ENCODE measurements at regions not wholly inside any gene's neighbourhood (a gene's known extent, or its start where the extent isn't known, plus 50 kb on each side); places are given as distances from the start of the nearest gene placed in this dataset.

GRCh38 chr4:135934026-135934425, 1598.3 kb downstream of the PCDH18 start (continued):
- TF ChIP-seq, protein P1, sequence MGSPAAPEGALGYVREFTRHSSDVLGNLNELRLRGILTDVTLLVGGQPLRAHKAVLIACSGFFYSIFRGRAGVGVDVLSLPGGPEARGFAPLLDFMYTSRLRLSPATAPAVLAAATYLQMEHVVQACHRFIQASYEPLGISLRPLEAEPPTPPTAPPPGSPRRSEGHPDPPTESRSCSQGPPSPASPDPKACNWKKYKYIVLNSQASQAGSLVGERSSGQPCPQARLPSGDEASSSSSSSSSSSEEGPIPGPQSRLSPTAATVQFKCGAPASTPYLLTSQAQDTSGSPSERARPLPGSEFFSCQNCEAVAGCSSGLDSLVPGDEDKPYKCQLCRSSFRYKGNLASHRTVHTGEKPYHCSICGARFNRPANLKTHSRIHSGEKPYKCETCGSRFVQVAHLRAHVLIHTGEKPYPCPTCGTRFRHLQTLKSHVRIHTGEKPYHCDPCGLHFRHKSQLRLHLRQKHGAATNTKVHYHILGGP (tag by site-specific recombination; IDR thresholded peaks at IDR 0.05): no peak
- TF ChIP-seq ZFP3 (tag by site-specific recombination; IDR thresholded peaks at IDR 0.05; ENCODE audit: low read depth) (no peak), MZF1 (tag by site-specific recombination; IDR thresholded peaks at IDR 0.05; ENCODE audit: borderline replicate concordance) (no peak), ZSCAN16 (tag by site-specific recombination; IDR thresholded peaks at IDR 0.05) (no peak), ZNF2 (tag by site-specific recombination; IDR thresholded peaks at IDR 0.05) (no peak), GFI1B (tag by site-specific recombination; IDR thresholded peaks at IDR 0.05) (no peak), ZNF558 (tag by site-specific recombination; IDR thresholded peaks at IDR 0.05) (no peak), ZNF658 (tag by site-specific recombination; IDR thresholded peaks at IDR 0.05) (no peak), ZNF221 (tag by site-specific recombination; IDR thresholded peaks at IDR 0.05; ENCODE audit: borderline replicate concordance) (no peak), ZBTB1 (tag by site-specific recombination; IDR thresholded peaks at IDR 0.05) (no peak), ZNF639 (tag by site-specific recombination; IDR thresholded peaks at IDR 0.05) (no peak), ZBTB7A (tag by site-specific recombination; IDR thresholded peaks at IDR 0.05; ENCODE audit: low read depth) (no peak), GLI4 (tag by site-specific recombination; IDR thresholded peaks at IDR 0.05) (no peak)

- ChIA-PET POLR2A (no interaction called here), CTCF (no interaction called here)
- TF ChIP-seq ZNF664 (tag by site-specific recombination; IDR thresholded peaks at IDR 0.05) (no peak), ZNF292 (tag by site-specific recombination; IDR thresholded peaks at IDR 0.05; ENCODE audit: borderline replicate concordance, low read depth) (no peak), SP2 (tag by site-specific recombination; IDR thresholded peaks at IDR 0.05) (no peak), ZNF391 (tag by site-specific recombination; IDR thresholded peaks at IDR 0.05; ENCODE audit: borderline replicate concordance, low read depth) (no peak), KLF1 (tag by site-specific recombination; IDR thresholded peaks at IDR 0.05) (no peak), ZNF223 (tag by site-specific recombination; IDR thresholded peaks at IDR 0.05) (no peak), ZNF623 (tag by site-specific recombination; IDR thresholded peaks at IDR 0.05) (no peak), PATZ1 (tag by site-specific recombination; IDR thresholded peaks at IDR 0.05) (no peak), ZBTB10 (tag by site-specific recombination; IDR thresholded peaks at IDR 0.05) (no peak), ZNF558 (tag by site-specific recombination; IDR thresholded peaks at IDR 0.05) (no peak), ZNF501 (tag by site-specific recombination; IDR thresholded peaks at IDR 0.05) (no peak), ZSCAN4 (tag by site-specific recombination; IDR thresholded peaks at IDR 0.05) (no peak)
- Histone ChIP-seq H3K4me3 (ENCODE audit: low read depth, low read length) (no peak overlapping the region), H3K4me1 (ENCODE audit: control insufficient read depth, insufficient read depth, low read length) (no peaks in the 10 kb centered on the region), H3K9me3 (ENCODE audit: control insufficient read depth, insufficient read depth, low read depth, low read length) (no peaks in the 10 kb centered on the region), H3K27ac (ENCODE audit: extremely low read depth, low read depth, low read length) (no peak overlapping the region), H3K36me3 (ENCODE audit: control insufficient read depth in 2 of 2, insufficient read depth in 1 of 2, low read length in 2 of 2) (no peaks in the 10 kb centered on the region)
Observed at GRCh38 chr4:135927651-135928050, 1604.6 kb downstream of the PCDH18 start.
